AG08395 (cell line): ENCODE measurements at regions not wholly inside any gene's neighbourhood (a gene's known extent, or its start where the extent isn't known, plus 50 kb on each side); places are given as distances from the start of the nearest gene placed in this dataset.
A peak's percentile ranks its signal among the peaks of the same experiment; 100 is the strongest.
"Not testable (repeated sequence)": the region's sequence is repeated elsewhere in the genome, so short reads cannot be mapped to it uniquely, and the experiment has no call there.

Experiments
- DNase-seq: peaks from one replicate; pipeline ENCODE4 v3.0.0; 2012; ENCODE audit warnings: mixed read lengths, low spot score

DNA sequence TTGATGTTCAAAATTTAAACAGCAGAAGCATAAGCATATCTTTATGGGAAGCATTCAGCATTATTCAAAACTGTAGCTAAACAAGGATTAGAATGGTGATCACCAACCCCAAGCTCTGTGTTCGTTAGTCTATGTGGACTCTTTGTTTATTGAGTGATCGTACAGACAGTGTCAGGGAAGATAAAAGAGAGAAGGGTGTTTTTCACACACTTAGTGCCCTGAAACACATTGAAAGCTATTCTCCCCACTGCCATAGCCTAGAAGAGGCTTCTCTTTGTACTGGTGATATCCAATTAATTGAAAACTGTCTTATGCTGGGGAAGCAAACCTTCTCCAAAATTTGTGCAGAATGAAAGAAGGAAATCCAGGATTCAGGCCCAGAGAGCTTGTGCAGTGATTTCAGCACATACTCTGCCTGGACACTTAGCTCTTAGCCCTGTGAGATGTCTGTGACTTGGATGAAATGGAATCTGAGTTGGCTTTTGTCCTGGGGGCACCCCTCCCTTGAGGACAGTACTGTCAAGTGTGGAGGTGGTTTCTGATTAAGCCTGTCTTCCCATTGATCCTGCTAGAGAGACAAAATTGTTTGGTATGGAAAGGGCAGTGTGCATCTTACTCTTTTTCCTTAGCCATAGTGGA is 125.7 kb upstream of the MTHFD1L start:
- DNase-seq, result peak; percentile 57

DNA sequence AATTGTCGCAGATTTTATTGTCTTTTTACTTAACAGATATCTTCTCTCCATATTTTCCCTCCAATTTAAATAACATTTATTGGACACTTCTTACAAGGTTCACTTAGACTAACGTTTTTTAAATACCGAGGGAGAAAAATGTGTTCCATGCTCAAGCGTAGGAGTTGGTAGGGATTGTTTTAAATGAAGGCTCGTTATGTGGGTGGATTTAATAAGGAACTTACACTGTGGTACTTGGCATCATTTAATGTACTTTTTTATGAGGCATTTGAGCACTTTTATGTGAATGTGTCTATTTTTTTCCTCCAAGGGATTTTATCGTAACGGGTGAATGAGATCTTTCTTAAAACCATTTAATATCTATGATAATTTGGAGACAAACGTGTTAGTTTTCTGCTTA is 125.0 kb upstream of the MTHFD1L start:
- no peak for DNase-seq

DNA sequence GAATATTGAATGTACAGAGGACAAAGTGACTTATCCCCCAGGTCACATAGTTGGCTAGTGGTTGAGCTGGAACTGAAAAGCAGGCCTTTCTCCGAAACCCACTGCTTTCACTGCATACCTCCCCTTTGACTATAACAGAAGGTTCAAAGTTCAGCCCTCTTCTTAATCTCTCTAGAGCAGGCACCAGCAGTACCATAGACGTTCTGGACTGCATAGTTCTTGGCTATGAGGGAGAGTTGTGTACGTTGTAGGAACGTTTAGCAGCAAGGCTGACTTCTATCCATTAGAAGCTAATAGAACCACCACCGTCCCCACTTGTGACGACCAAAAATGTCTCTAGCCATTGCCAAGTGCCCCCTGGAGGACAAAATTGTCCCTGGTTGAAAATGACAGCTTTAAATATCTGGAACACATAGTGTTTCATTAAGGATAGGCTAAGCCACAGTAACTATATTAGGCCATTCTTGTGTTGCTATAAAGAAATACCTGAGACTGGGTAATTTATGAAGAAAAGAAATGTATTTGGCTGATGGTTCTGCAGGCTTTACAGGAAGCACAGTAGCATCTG is 123.8 kb upstream of the MTHFD1L start:
- DNase-seq, result no peak

DNA sequence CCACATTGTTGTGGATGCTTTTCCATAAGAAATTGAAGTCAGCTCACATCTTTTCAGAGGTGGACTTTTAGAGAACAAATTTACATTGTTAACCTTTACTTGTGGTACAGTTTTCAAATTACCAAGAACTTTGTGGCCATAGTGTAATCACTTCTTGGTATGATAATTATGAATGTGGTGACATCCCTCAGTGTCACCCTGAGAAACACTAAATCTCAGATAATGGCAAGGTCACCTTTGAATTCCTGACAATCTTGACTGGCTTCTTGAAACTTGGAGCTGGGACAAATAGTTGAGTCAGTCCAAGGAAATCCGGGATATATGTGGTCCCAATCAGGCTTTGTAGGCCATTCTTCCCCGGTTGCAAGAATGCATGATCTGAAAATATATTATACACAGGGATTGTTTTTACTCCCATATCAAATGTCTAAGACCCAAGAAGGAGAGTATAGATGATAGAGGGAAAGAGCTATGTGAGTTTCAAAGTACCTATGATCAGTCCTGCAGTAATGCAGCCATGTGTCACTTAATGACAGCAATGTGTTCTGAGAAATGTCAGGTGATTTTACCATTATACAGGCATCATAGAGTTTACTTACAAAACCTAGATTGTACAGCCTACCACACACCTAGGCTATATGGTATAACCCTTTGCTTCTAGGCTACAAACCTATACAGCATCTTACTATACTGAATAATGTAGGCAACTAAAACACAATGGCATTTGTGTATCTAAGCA is 120.8 kb upstream of the MTHFD1L start:
- DNase-seq, result no peak

- DNase-seq, result no peak
Measured at GRCh38 chr6:150745896-150746295, 119.6 kb upstream of the MTHFD1L start.

DNA sequence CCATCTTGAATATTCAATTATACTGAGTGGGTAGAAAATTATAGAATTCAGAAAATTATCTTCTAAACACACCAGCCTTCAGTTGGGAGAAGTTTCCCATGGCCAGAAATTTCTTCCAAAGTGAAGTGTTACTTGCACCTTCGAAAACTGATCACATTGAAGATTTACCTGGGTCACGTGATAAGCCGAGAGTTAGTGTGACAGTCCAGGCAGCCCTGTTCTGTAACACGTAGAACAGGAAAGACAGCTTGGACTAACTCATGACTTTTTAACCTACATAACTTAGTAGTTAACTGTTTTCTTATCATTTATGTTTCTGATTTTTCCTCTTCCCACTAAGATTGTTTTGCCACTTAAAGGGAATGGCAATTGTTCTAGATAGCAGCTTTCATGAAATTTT is 118.3 kb upstream of the MTHFD1L start:
- no peak for DNase-seq

GRCh38 chr6:150749091-150749670 is 116.3 kb upstream of the MTHFD1L start:
- no peak for DNase-seq

GRCh38 chr6:150751296-150751695 is 114.2 kb upstream of the MTHFD1L start:
- peak; percentile 84 for DNase-seq

DNA sequence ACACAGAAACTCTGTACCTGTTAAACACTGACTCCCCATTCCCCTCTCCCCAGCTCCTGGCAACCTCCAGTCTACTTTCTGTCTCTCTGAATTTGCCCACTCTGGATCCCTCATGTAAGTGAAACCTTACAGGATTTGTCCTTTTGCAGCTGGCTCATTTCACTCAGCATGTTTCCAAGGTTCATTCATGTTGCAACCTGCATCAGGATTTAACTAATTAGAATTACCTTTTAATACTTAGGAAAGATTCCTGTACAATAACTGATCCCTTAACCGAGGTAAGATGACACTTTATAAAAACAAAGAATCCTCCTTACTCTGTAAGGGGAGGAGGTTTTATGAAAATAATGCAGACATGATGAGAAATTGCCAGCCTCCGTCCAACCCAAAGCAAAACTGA is 113.1 kb upstream of the MTHFD1L start:
- DNase-seq, result no peak

DNA sequence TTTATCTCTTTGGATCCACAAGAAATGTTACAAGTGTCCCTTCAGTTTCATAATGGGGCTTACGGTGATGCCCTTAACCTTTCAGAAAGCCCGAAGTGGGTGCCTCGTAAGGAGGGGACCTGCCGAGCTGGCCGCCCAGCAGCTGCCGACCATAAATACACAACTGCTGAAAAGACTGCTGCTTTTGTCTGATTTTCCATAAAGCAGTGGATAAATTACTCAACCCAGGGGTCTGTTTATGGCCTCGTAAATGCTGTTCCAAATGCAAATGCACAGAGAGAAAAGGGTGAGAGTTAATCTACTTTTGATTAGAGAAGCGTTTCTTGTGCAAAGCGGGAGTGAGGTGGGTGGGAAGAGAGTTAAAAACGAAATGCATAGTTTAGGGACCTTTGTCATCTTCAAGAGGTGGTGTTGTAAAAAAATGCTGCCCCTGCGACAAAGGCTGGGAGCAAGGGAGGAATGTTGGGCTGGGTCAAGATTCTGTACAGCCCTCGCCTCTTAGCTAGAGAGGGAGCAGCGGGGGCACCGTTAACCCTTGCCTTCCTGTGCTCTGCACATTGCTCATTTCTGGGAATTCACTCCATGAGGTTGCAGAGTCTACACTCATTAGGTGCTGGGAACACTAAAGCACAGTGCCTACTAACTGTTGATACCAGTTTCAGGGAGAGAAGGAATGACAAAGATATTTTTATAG is 112.0 kb upstream of the MTHFD1L start:
- DNase-seq, result no peak

- no peak for DNase-seq
Measured at GRCh38 chr6:150755042-150755441, 110.5 kb upstream of the MTHFD1L start.

GRCh38 chr6:150755524-150755923 is 110.0 kb upstream of the MTHFD1L start:
- DNase-seq, result no peak

DNA sequence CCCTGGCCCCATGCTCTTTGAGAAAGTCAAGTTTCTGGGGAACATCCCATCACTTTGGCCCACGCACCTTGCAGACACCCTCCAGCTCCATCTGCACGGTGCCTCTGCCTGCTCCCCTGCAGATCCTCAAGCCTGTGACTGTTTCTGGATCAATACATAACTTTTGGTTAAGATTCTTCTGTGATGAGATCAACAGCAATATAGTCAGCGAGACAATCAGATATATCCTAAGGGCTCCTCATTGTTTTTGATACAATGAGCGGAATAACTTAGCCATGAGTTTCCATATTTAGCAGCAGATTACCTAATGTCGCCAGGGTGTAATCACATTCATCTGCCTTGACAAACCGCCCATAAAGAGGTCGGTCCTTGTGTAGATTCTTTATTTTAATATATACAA is 109.3 kb upstream of the MTHFD1L start:
- DNase-seq, result no peak

GRCh38 chr6:150757807-150758206 is 107.7 kb upstream of the MTHFD1L start:
- not testable (repeated sequence) for DNase-seq

- DNase-seq, result no peak
Measured at GRCh38 chr6:150759483-150759882, 106.0 kb upstream of the MTHFD1L start.

DNA sequence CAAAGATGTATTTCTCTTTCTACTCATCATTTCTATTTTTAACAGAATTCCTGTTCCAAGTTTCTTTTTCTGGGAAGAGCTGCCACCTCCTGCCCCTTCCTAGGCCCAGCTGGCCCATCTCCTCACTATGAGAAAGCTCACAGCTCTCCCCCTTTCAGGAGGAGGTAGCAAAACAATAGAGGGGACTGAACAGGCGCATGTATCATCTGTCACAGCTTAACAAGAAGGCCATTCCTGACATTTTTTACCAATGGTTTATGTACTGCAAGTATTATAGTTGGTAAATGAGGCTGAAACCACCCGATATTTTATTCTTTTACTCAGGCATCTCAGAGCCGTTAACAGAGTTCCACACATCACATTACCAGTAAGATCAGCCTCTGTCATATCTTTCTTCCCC is 103.7 kb upstream of the MTHFD1L start:
- DNase-seq, result no peak

GRCh38 chr6:150764334-150765066 is 101.0 kb upstream of the MTHFD1L start:
- no peak for DNase-seq

DNA sequence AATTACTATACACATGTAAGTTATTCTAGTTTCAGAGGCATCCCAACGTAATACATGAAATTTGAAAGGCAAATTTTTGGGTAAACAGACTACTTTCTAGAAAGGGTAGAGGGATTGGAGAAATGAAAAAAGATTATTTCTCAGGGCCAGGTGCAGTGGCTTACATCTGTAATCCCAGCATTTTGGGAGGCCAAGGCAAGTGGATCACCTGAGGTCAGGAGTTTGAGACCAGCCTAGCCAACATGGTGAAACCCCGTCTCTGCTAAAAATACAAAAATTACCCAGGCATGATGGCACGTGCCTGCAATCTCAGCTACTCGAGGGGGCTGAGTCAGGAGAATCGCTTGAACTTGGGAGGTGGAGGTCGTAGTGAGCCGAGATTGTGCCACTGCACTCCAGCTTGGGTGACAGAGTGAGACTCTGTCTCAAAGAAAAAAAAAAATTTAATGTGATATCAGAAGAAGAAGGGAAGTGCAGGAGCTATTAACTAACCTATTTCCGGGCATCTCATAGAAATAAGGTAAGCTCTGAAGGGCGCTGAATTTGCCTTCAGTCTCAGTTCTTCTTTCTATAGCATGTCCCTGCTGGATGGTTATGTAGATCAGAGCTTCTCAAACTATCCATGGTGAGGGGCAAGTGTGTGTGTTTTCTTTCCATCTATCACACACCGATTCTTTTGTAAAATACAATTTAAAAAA is 100.3 kb upstream of the MTHFD1L start:
- DNase-seq, result no peak

DNA sequence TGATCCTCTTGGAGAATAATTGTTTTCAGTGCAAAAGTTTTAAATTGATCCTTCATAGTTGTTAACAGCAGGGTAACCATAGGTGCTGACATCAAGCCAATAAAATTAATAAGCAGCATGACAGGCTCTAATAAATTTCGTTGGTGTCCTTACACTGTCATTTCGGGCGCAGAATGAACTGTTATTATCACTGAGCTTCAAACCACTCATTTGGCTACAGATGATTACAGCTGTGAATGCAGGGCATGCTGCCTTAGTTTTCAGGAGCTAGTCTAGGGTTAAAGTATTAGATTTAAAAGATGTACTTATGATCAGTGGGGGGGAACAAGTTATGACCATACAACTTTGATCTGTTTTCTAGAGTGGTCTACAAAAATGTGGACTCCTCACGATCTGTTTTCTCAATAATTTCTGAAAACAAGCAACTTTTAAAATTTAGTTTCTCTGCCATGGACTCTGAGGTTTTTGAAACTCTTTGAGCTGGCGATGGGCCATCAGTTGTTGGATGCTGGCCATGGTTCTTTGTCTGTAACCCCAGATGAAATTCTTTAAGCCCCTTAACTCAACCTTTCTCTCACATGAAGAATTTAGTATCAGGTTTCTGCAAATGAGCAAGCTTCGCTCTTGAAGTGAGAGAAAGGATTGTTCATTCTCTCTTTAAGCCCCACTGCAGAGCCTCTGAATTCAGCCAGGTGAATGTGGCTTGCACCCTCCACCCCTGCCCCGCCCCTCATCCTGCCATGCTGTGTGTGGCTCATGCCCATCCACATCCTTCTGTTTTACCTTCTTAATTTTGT is 99.1 kb upstream of the MTHFD1L start:
- DNase-seq, result no peak

DNA sequence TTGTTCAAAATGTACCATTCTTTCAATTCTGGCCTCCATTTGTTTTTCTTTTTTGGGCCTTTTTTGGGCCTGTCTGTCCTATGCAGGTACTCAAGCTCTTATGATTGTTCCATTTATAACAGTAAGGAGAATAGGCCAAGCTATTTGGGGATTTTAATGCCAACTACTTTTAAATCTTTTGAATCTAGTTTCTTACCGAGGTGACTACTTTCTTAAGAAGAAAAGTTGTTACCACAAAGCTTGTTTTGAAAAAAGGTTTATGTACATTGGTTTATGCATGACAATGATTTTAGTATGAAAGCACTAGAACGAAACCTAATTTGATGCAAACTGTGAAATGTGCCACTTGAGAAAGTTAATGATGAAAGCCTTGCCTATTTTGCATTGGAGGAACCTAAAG is 98.3 kb upstream of the MTHFD1L start:
- DNase-seq, result no peak
